Stimulated activated naive CD8-positive, alpha-beta T cell treated with anti-CD3 and anti-CD28 coated beads, Interleukin-15, amount 100 ng/mL, for 72 hours (primary cell): ENCODE measurements at regions not wholly inside any gene's neighbourhood (a gene's known extent, or its start where the extent isn't known, plus 50 kb on each side); places are given as distances from the start of the nearest gene placed in this dataset.
"Not testable (repeated sequence)": the region's sequence is repeated elsewhere in the genome, so short reads cannot be mapped to it uniquely, and the experiment has no call there.

Source experiments
- ATAC-seq: fragments of 150-1000 bp; cut with Tn5 transposase; 2 replicates; pipeline ENCODE4 v1.10.0; 2021; ENCODE audit warnings: mild to moderate bottlenecking, moderate library complexity
- DNase-seq, 2 donors: peaks; one replicate each; pipeline ENCODE4 v3.0.0; 2021 to 2022
- H3K27ac Mint-ChIP-seq, 2 donors: one replicate each; pipeline ENCODE4 v1.8.0; 2022; ENCODE audit warnings: mild to moderate bottlenecking in 2 of 2, mixed read lengths in 2 of 2, moderate library complexity in 2 of 2
- H3K27me3 Mint-ChIP-seq: one replicate; pipeline ENCODE4 v1.8.0; 2022; ENCODE audit warnings: mixed read lengths
- H3K4me1 Mint-ChIP-seq: one replicate; pipeline ENCODE4 v1.8.0; 2022; ENCODE audit warnings: mild to moderate bottlenecking, mixed read lengths
- H3K4me3 Mint-ChIP-seq, 2 donors: one replicate each; pipeline ENCODE4 v1.8.0; 2022; ENCODE audit warnings: mild to moderate bottlenecking in 2 of 2, mixed read lengths in 2 of 2, moderate library complexity in 1 of 2
- H3K9me3 Mint-ChIP-seq, 2 donors: one replicate each; pipeline ENCODE4 v1.8.0; 2022; ENCODE audit warnings: mixed read lengths in 2 of 2

GRCh38 chr2:126952216-126952615 lies 53.5 kb downstream of the TEX51 start:
- DNase-seq (no peak), ATAC-seq (no peak)
- peaks cover 0 to 5% of the 10 kb centered on the region in 2 donors for H3K9me3 Mint-ChIP-seq
- H3K4me1 Mint-ChIP-seq: peaks cover 25% of the 10 kb centered on the region
- peaks cover 8% of the 10 kb centered on the region for H3K27me3 Mint-ChIP-seq
- no peak overlapping the region for H3K4me3 Mint-ChIP-seq
- H3K27ac Mint-ChIP-seq: no peak overlapping the region

- peaks cover 2% of the 10 kb centered on the region for H3K27me3 Mint-ChIP-seq
- H3K9me3 Mint-ChIP-seq: peaks cover 0 to 5% of the 10 kb centered on the region in 2 donors
- ATAC-seq (no peak), DNase-seq (no peak)
- H3K4me1 Mint-ChIP-seq: peaks cover 25% of the 10 kb centered on the region
- H3K4me3 Mint-ChIP-seq: no peak overlapping the region
- H3K27ac Mint-ChIP-seq: no peak overlapping the region
These were observed 54.8 kb downstream of the TEX51 start for GRCh38 chr2:126953483-126953882.

GRCh38 chr2:126954831-126955230 lies 56.1 kb downstream of the TEX51 start:
- H3K27ac Mint-ChIP-seq: no peak overlapping the region
- H3K27me3 Mint-ChIP-seq: no peaks in the 10 kb centered on the region
- H3K4me1 Mint-ChIP-seq: peaks cover 25% of the 10 kb centered on the region

GRCh38 chr2:126956773-126957172 lies 58.1 kb downstream of the TEX51 start:
- peaks cover 25% of the 10 kb centered on the region for H3K4me1 Mint-ChIP-seq
- not testable (repeated sequence) for ATAC-seq, DNase-seq, H3K27ac Mint-ChIP-seq, H3K27me3 Mint-ChIP-seq
- H3K4me3 Mint-ChIP-seq: peak overlapping the region in 1 of 2 donors; percentile 78
- peaks cover 13 to 18% of the 10 kb centered on the region in 2 donors for H3K9me3 Mint-ChIP-seq

More at GRCh38 chr2:126954831-126955230, 56.1 kb downstream of the TEX51 start:
- Mint-ChIP-seq H3K9me3 (peaks cover 0 to 5% of the 10 kb centered on the region in 2 donors), H3K4me3 (no peak overlapping the region)
- DNase-seq (no peak), ATAC-seq (no peak)

DNA sequence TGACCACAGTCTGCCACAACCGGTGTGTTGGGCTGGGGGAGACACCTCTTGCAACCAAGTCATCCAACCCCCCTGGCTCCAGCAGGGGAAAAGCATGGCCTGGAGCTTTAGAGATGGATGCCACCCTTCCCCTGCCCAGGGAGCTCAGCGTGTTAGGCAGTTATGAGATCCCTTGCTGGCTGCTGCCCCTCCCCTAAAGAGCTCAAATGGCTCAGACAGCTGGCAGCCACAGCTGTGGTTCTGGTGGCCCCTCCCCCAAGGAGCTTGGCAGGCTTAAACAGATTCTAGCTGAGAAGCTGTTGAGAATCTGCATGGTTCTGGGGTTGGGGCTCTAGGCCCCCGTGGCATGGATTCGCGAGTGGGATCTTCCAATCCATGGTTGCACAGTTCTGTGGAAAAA lies 64.7 kb downstream of the TEX51 start:
- no peak overlapping the region for H3K4me3 Mint-ChIP-seq
- peaks cover 13% of the 10 kb centered on the region in 2 donors for H3K9me3 Mint-ChIP-seq
- no peak overlapping the region for H3K27ac Mint-ChIP-seq
- peaks cover 3% of the 10 kb centered on the region for H3K4me1 Mint-ChIP-seq
- DNase-seq: no peak
- ATAC-seq: no peak
- peaks cover 17% of the 10 kb centered on the region for H3K27me3 Mint-ChIP-seq

DNA sequence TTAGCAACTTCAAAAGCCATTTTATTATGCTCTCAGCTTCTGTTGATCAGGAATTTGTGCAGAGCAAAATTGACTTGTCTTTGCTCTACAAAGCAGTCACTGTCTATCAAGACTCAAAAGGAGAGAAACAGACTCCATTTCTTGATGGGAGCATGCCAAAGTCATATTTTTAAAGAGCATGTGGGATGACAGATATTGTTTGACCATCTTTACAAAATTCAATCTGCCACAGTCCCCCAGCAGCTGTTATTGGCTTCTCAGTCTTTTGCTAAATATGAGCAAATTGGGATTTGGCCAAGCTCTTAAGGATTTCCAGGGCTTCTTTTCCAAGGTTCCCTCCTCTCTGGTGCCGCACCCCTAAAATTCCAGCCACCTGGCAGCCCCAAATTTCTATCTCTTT lies 67.9 kb downstream of the TEX51 start:
- peaks cover 25% of the 10 kb centered on the region for H3K27me3 Mint-ChIP-seq

DNA sequence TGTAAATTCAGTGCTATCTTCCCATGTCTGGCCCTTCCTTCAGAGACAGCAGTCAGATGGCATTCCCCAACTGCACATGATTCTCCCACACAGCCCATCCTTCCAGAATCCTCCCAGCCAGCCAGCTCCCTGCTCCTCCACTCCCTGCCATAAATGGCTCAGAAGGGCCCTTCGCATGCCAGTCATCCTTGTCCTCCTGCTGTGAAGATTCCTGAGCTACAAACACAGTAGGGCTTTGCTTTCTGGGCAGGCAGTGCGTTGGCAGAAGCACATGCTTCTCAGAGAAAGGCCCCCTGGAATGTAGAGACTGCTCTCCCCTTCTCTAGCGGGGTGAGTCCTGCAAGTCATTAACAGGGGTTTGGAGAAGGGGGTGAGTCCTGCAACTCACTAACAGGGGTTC lies 71.9 kb downstream of the TEX51 start:
- H3K4me3 Mint-ChIP-seq: no peak overlapping the region
- no peaks in the 10 kb centered on the region for H3K9me3 Mint-ChIP-seq
- H3K4me1 Mint-ChIP-seq: peaks cover 19% of the 10 kb centered on the region
- DNase-seq: no peak
- no peak overlapping the region for H3K27ac Mint-ChIP-seq
- no peak for ATAC-seq
- peaks cover 29% of the 10 kb centered on the region for H3K27me3 Mint-ChIP-seq

More for the DNA sequence above, 67.9 kb downstream of the TEX51 start:
- peaks cover 6% of the 10 kb centered on the region for H3K4me1 Mint-ChIP-seq
- ATAC-seq: no peak
- no peak overlapping the region for H3K4me3 Mint-ChIP-seq
- no peak for DNase-seq
- no peak overlapping the region for H3K27ac Mint-ChIP-seq
- no peaks in the 10 kb centered on the region for H3K9me3 Mint-ChIP-seq

DNA sequence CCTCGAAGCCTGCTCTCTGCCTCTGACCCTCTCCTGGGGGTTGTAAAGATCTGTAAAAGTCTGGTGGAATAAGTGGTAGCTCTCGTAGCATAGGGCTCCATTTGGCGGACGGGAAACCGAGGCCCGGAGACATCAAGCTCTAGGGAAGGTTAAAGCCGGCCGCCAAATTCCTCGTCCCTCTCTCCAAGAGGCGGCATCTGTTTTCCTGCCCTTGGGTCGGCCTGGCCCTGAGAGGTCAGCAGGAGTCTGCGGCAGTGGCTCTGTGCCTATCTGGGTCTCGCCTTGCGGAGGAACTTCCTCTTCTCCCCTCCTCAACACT lies 72.4 kb downstream of the TEX51 start:
- ATAC-seq (no peak), DNase-seq (no peak)
- no peaks in the 10 kb centered on the region for H3K9me3 Mint-ChIP-seq
- peaks cover 29% of the 10 kb centered on the region for H3K27me3 Mint-ChIP-seq
- H3K27ac Mint-ChIP-seq: no peak overlapping the region
- H3K4me1 Mint-ChIP-seq: peaks cover 19% of the 10 kb centered on the region
- no peak overlapping the region for H3K4me3 Mint-ChIP-seq

DNA sequence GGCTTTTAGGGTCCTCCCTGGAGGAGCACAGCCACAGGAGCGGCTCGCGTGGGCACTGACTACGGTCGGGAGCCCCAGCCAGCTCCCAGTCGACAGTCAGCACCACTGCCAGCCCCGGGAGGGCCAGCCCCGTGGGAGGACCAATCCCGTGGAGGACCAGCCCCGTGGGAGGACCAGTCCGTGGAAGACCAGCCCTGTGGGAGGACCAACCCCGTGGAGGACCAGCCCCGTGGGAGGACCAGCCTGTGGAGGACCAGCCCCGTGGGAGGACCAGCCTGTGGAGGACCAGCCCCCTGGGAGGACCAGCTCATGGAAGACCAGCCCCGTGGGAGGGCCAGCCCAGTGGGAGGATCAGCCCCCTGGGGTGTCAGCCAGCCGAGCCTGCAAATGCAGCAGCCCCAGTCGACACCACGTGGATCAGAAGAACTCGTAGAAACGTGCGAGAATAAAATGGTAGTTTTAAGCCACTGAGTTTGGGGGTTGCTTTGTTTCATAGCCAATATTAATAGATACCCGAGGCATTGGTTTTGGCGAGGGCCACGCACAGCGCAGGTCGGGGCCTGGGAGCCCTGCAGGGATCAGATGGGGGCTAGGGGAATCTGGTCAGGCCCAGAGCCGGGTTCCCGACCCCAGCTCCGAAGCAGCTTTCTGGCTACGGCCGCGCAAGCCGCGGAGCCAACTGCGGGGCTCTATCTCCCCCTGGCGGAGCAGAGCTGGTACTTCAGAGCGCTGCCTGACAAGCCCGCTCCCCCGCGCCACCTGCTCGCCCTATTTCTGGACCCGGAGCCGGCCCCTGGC lies 73.0 kb downstream of the TEX51 start:
- Mint-ChIP-seq H3K4me3 (peak overlapping the region; percentile 57 to 75), H3K4me1 (peaks cover 19% of the 10 kb centered on the region), H3K9me3 (no peaks in the 10 kb centered on the region), H3K27me3 (peaks cover 29% of the 10 kb centered on the region), H3K27ac (no peak overlapping the region)
- ATAC-seq (peak; percentile 83), DNase-seq (peak; percentile 73 to 80)

GRCh38 chr2:126972279-126972626 lies 73.6 kb downstream of the TEX51 start:
- DNase-seq (no peak), ATAC-seq (no peak)
- no peak overlapping the region for H3K27ac Mint-ChIP-seq
- H3K4me3 Mint-ChIP-seq: peak overlapping the region in 1 of 2 donors; percentile 75
- H3K27me3 Mint-ChIP-seq: peaks cover 23% of the 10 kb centered on the region
- peaks cover 22% of the 10 kb centered on the region for H3K4me1 Mint-ChIP-seq
- no peaks in the 10 kb centered on the region for H3K9me3 Mint-ChIP-seq

- Mint-ChIP-seq H3K4me3 (no peak overlapping the region), H3K27me3 (peaks cover 19% of the 10 kb centered on the region), H3K9me3 (no peaks in the 10 kb centered on the region), H3K4me1 (peaks cover 31% of the 10 kb centered on the region), H3K27ac (peak overlapping the region in 1 of 2 donors; percentile 35)
- ATAC-seq: no peak
- DNase-seq: no peak
These were observed 75.1 kb downstream of the TEX51 start for GRCh38 chr2:126973745-126974144.

GRCh38 chr2:126975671-126976655 lies 77.3 kb downstream of the TEX51 start:
- peaks cover 36% of the 10 kb centered on the region for H3K4me1 Mint-ChIP-seq
- ATAC-seq (no peak), DNase-seq (no peak)
- peak overlapping the region in 1 of 2 donors; percentile 81 for H3K27ac Mint-ChIP-seq
- peaks cover 10% of the 10 kb centered on the region for H3K27me3 Mint-ChIP-seq
- no peak overlapping the region for H3K4me3 Mint-ChIP-seq
- no peaks in the 10 kb centered on the region for H3K9me3 Mint-ChIP-seq

- Mint-ChIP-seq H3K9me3 (no peaks in the 10 kb centered on the region), H3K27ac (no peak overlapping the region), H3K27me3 (peaks cover 10% of the 10 kb centered on the region), H3K4me1 (peaks cover 33% of the 10 kb centered on the region), H3K4me3 (no peak overlapping the region)
- no peak for ATAC-seq
- DNase-seq: no peak
These were observed 78.1 kb downstream of the TEX51 start for GRCh38 chr2:126976721-126977328.

DNA sequence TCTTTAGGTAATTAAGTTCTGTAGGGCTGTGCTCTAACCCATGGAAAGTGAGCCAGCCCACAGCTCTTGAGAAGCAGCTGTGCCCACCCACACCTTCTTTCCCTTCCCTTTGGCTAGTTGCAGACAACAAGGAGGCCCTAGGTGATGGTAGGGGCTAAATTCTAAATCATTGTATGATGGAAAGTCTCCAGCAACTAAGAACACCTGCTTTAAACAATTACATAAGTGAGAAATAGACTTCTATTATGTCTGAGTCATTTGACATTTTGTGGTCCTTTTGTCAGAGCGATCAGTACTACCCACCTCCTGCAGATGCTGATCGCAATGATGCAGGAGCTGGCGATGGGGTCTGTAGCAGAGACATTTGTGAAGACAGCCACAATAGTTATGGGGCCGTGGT lies 79.6 kb downstream of the TEX51 start:
- Mint-ChIP-seq H3K4me3 (peak overlapping the region in 1 of 2 donors; percentile 63), H3K4me1 (peaks cover 22% of the 10 kb centered on the region), H3K9me3 (no peaks in the 10 kb centered on the region), H3K27ac (peak overlapping the region in 1 of 2 donors; percentile 75), H3K27me3 (peaks cover under 1% of the 10 kb centered on the region)
- ATAC-seq: peak; percentile 74
- no peak for DNase-seq
